HG03342 (cell line): ENCODE measurements at regions not wholly inside any gene's neighbourhood (a gene's known extent, or its start where the extent isn't known, plus 50 kb on each side); places are given as distances from the start of the nearest gene placed in this dataset.
"Not testable (repeated sequence)": the region's sequence is repeated elsewhere in the genome, so short reads cannot be mapped to it uniquely, and the experiment has no call there.

Experiments used
- ATAC-seq: cut with Tn5 transposase; IDR thresholded peaks from one replicate; pipeline ENCODE4 v1.9.1; 2021; ENCODE audit warnings: mild to moderate bottlenecking, moderate library complexity; ENCODE audit not compliant: unreplicated experiment

- not testable (repeated sequence) for ATAC-seq
These were observed 144.2 kb upstream of the XIRP2 start for GRCh38 chr2:166744117-166744516.

GRCh38 chr2:166743482-166743881 lies 144.8 kb upstream of the XIRP2 start:
- not testable (repeated sequence) for ATAC-seq

- peak; percentile 98 for ATAC-seq
These were observed 161.2 kb upstream of the XIRP2 start for GRCh38 chr2:166727095-166727494.

- ATAC-seq = no peak
These were observed 162.1 kb upstream of the XIRP2 start for GRCh38 chr2:166725927-166726924.

- ATAC-seq = no peak
These were observed 171.3 kb upstream of the XIRP2 start for GRCh38 chr2:166716968-166717367.

GRCh38 chr2:166700079-166700478 lies 188.2 kb upstream of the XIRP2 start:
- no peak for ATAC-seq

DNA sequence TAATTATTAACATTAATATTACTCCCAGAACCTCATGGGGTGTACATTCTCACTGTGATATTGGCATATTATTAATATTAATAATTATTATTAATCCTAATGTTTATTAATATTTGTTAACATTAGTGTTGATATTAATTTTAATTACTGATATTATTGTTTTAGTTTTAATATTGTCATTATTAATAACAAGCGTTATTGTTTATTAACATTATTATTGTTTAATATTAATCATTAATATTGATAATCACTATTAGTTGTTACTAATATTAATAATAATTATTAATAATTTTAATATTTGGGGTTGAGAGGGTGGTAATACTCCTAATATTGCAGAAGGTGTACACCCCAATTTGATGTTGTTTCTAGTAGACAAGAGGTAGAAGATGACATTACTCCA lies 193.1 kb upstream of the XIRP2 start:
- no peak for ATAC-seq

- ATAC-seq = not testable (repeated sequence)
These were observed 192.0 kb upstream of the SCN7A start for GRCh38 chr2:166686057-166686456.

DNA sequence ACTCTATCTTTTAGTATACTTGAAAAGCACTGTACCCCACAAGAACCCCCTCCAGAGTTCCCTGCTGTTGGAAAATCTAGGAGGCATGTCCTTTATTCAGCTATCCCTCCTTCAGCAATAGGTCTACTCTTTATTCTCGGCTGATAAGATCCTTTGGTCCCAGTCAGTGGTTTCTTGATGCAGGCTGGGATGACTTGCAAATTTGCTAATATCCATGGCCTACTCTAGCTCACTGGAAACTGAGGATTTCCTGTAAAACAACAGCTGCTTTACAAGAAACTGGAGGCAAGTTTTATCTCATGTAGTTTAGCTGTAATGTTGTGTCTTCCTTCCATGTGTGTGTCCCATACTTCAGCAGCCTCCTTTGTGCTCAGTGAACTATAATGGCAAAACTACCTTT lies 183.9 kb upstream of the SCN7A start:
- ATAC-seq = no peak

DNA sequence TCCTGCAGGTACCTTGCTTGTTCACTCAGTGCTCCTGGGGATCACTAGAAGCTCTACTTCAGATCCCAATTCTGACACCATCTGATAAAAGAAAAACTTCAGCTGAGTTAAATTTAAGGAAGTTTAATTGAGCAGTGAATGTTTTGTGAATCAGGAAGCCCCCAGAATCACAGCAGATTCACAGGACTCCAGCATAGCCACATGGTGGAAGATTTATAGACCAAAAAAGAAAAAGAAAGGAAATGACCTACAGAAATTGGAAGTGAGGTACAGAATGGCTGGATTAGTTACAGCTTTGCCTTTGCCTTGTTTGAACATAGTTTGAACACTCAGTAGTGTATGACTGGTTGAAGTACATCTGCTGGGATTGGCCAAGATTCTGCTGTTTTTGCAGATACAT lies 182.7 kb upstream of the SCN7A start:
- no peak for ATAC-seq

DNA sequence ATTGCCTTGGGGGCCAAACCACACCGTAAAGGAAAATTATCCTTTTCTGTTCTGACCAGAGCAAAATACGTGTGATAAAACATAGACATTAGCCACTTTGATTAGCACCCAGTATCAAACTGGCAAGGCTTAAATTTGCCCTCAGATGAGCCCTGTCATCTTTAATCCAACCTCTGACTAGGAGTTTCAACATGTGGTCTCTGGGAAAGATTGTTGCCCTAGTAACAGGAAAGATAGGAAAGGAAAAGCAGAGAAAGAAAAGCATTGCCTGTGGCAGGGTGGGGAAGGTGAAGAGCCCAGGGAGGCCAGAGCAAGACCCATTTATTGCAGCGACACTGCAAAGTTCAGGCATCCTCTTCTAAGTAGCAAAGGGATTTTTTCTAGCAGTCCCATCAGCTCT lies 181.5 kb upstream of the SCN7A start:
- no peak for ATAC-seq

DNA sequence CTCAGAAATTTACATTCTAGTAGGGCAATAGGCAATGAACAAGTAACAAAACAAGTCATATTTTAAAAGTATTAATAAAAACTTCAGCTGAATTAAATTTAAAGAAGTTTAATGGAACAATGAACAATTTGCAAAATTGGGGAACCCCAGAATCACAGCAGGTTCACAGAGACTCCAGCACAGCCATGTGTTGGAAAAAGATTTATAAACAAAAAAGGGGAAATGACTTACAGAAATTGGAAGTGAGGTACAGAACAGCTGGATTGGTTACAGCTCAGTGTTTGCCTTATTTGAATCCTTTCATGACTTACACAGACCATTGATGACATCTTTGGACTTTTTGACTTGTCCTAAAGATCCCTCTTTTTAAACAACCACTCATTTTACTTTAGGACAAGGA lies 179.9 kb upstream of the SCN7A start:
- ATAC-seq = no peak

GRCh38 chr2:166671801-166672200 lies 177.8 kb upstream of the SCN7A start:
- ATAC-seq = no peak

GRCh38 chr2:166671235-166671634 lies 177.2 kb upstream of the SCN7A start:
- no peak for ATAC-seq

GRCh38 chr2:166665991-166666940 lies 172.2 kb upstream of the SCN7A start:
- no peak for ATAC-seq

DNA sequence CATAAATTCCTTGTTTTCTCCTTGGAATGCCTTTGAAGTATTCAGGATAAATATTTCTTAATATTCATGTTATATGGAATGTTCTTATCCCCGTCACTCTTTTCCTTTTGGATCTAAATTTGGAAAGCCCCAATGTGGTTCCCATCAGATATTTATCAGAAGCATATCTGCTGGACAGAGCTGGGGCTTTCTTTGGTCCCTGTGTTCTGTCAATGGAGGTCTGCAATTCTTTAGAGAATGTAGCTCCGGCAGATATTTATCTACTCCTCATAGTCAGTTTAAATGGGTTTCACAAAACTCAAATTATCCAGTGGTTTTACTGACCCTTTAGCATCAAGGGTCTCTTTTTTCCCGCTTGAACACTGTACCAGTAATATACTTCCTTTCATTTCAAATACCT lies 167.8 kb upstream of the SCN7A start:
- ATAC-seq = no peak

DNA sequence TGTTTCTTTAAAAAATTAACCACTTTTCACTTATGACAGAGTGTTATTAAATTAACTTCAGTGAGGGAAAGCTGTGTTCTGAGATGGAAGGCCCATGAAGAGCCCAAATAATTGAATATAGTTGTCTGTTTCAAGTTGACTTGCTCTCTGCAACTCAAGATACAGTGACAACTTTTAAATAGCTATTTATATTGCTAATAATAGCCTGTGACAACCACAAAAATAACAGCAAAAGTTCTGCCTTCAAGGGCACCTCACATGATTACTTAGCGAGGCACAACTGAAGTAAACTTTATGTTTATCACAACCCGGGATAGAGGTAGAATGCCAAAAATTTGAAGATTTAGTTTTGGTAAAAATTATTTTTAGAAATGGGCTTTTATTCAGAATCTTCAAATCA lies 167.3 kb upstream of the SCN7A start:
- ATAC-seq = no peak

- no peak for ATAC-seq
These were observed 164.9 kb upstream of the SCN7A start for GRCh38 chr2:166658901-166659300.

GRCh38 chr2:166653185-166653813 lies 159.2 kb upstream of the SCN7A start:
- ATAC-seq = no peak

DNA sequence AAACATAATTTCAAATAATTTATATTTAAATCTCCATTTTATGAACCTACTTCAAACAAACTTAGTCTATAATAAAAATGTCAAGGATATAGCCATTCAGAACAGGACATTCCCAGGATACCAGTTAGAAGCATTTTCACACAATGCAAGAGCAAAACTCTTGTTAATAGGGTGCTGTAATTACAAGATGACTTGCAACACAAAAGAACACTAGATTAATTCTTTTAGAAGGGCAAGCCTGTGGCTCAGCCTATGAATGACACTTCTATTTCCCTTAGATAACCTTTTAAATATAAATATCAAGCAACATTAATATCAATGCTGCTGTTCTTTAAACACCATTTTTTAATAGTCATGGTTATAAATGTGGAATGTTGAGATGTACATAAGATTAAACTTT lies 157.9 kb upstream of the SCN7A start:
- no peak for ATAC-seq

DNA sequence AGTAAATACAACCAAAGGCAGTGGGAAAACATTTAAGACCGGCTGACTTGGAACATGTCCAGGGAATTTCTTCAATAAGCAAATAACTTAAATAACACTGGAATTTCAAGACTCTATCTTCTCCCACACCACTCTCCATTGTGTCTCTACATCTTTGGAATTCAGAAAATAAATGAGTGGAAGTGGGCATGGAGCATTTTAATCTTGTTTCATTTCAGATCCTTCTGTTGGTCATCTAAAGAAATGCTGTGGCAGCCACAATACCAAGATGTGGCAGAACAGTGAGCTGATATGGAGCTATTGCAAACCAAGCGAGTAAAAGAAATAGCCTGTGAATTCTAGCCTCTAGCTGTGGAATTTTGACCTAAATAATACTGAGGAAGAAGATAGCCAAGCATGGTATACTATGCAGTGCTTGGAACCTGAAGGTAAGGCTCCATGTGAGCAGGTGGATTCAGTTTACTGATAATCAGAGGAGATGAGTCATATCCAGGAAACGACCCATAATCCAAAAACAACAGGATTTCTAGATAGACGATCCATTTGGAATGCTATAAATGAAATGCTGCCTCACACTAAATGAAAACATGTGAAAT lies 157.1 kb upstream of the SCN7A start:
- no peak for ATAC-seq
